Liver (tissue), 3 donors: ENCODE measurements at regions not wholly inside any gene's neighbourhood (a gene's known extent, or its start where the extent isn't known, plus 50 kb on each side); places are given as distances from the start of the nearest gene placed in this dataset.

Source experiments
- CTCF ChIP-seq: fragments of 150-350 bp; IDR thresholded peaks from 2 replicates; pipeline ENCODE4 v1.5.1; 2017; ENCODE audit warnings: improper control_type of control experiment, low read depth, low read length; ENCODE audit not compliant: missing input control
- JUND ChIP-seq, 2 donors: IDR thresholded peaks; 2 replicates each; pipeline ENCODE4 v1.6.1; 2016; ENCODE audit warnings: antibody characterized with exemption in 2 of 2
- MAX ChIP-seq: IDR thresholded peaks from 2 replicates; pipeline ENCODE4 v1.6.1; 2016; ENCODE audit warnings: antibody characterized with exemption
- RAD21 ChIP-seq, 2 donors: IDR thresholded peaks; 2 replicates each; pipeline ENCODE4 v1.6.1; 2016; ENCODE audit warnings: antibody characterized with exemption in 2 of 2, mild to moderate bottlenecking in 2 of 2
- SP1 ChIP-seq: IDR thresholded peaks from 2 replicates; pipeline ENCODE4 v1.6.1; 2018; ENCODE audit warnings: antibody characterized with exemption, mild to moderate bottlenecking
- TAF1 ChIP-seq: conservative IDR thresholded peaks from 2 replicates; pipeline ENCODE4 v1.6.1; 2016; ENCODE audit warnings: antibody characterized with exemption, mild to moderate bottlenecking
- YY1 ChIP-seq: IDR thresholded peaks from 2 replicates; pipeline ENCODE4 v1.6.1; 2016; ENCODE audit warnings: antibody characterized with exemption, mild to moderate bottlenecking
- TF ChIP-seq, protein P1 (sequence below): IDR thresholded peaks from 2 replicates; pipeline ENCODE4 v1.6.1; 2016; ENCODE audit warnings: antibody characterized with exemption
- donor health status: healthy.
- donor health status: healthy.

DNA sequence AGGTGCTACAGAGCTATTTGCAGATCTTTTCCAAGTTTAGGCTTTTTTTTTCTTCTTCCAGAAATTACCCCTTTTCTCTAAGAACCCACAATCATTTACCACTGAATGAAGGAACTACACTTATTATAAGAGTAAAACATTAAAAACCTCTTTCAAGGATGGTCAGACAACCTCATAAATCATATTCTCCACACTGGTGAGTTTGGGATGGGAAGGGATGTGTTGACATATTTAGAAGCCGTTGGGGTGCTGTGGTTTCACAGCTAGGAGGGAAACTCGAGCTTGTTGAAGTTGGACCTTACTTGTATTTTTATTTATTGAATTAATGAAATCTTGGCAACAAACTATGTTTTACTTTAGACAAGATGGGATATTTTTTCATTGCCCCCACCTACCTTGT is 289.4 kb upstream of the MEIS1 start:
- TF ChIP-seq CTCF: no peak
- no peak for TF ChIP-seq SP1
- TF ChIP-seq JUND (IDR thresholded peaks at IDR 0.05): no peak
- TF ChIP-seq, protein P1, sequence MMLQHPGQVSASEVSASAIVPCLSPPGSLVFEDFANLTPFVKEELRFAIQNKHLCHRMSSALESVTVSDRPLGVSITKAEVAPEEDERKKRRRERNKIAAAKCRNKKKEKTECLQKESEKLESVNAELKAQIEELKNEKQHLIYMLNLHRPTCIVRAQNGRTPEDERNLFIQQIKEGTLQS: no peak
- TF ChIP-seq MAX: no peak
- no peak for TF ChIP-seq YY1
- no peak for TF ChIP-seq TAF1
- no peak for TF ChIP-seq RAD21 (IDR thresholded peaks at IDR 0.05)
